ENCODE measurements at regions not wholly inside any gene's neighbourhood (a gene's known extent, or its start where the extent isn't known, plus 50 kb on each side); places are given as distances from the start of the nearest gene placed in this dataset.

DNA sequence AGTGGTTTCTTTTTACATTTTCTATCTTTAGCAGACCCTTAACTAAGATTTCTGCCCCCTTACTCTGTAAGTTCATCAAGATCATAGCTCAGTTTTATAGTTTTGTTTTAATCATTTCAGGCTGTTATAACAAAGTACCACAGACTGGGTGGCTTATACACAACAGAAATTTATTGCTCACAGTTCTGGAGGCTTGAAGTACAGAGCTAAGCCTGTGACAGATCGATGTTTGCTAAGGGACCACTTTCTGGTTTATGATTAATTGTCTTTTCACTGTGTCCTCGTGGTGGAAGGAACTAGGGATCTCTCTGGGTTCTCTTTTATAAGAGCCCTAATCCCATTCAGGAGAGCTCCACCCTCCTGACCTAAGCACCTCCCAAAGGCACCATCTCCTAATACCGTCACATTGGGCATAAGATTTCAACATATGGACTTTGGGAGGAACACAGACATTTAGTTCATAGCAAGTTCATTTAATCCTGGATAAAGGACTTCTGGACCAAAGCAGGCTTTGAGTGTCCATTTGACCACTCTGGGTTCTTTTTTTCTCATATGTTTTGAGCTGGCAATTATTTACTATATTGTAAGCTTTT, 137.0 kb upstream of the IL15 start:
- H3K9me3 ChIP-seq, result no peaks in the 10 kb centered on the region
- no peak overlapping the region for H3K4me3 ChIP-seq (ENCODE audit: low read depth in 2 of 2, low read length in 1 of 2)
- TF ChIP-seq TAF1 (IDR thresholded peaks at IDR 0.05; ENCODE audit: borderline replicate concordance, low read depth, low read length) (no peak), ELF1 (IDR thresholded peaks at IDR 0.05) (no peak), EP300 (IDR thresholded peaks at IDR 0.05; ENCODE audit: borderline replicate concordance in 1 of 2, low read depth in 1 of 2, low read length in 1 of 2) (no peak), YY1 (IDR thresholded peaks at IDR 0.05; ENCODE audit: low read depth) (no peak), JUND (IDR thresholded peaks at IDR 0.05) (no peak), TEAD4 (IDR thresholded peaks at IDR 0.05; ENCODE audit: borderline replicate concordance, insufficient read depth) (no peak), FOSL2 (IDR thresholded peaks at IDR 0.05; ENCODE audit: borderline replicate concordance, low read depth) (no peak)
- TF ChIP-seq, protein P1, sequence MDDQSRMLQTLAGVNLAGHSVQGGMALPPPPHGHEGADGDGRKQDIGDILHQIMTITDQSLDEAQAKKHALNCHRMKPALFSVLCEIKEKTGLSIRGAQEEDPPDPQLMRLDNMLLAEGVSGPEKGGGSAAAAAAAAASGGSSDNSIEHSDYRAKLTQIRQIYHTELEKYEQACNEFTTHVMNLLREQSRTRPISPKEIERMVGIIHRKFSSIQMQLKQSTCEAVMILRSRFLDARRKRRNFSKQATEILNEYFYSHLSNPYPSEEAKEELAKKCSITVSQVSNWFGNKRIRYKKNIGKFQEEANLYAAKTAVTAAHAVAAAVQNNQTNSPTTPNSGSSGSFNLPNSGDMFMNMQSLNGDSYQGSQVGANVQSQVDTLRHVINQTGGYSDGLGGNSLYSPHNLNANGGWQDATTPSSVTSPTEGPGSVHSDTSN (IDR thresholded peaks at IDR 0.05), result no peak
- peaks cover 11% of the 10 kb centered on the region for H3F3A ChIP-seq (replicated peaks; ENCODE audit: insufficient read depth)
- no peaks in the 10 kb centered on the region for H3K36me3 ChIP-seq (replicated peaks in 1 of 2; ENCODE audit: control insufficient read depth in 1 of 2, insufficient read depth in 2 of 2, low read length in 1 of 2)
- no peak overlapping the region for H3K9ac ChIP-seq
- no peaks in the 10 kb centered on the region for H3K27me3 ChIP-seq (ENCODE audit: insufficient read depth)
- H3K79me2 ChIP-seq (ENCODE audit: insufficient read depth), result no peaks in the 10 kb centered on the region
- no peak overlapping the region for H3K4me2 ChIP-seq
- H2AFZ ChIP-seq (ENCODE audit: low read depth), result no peak overlapping the region
- peaks cover 0 to 9% of the 10 kb centered on the region in 2 experiments; a peak in 3 of 4 replicates for H3K4me1 ChIP-seq (ENCODE audit: control insufficient read depth in 1 of 2, insufficient read depth in 2 of 2, low read depth in 1 of 2, low read length in 1 of 2)
- H4K20me1 ChIP-seq (ENCODE audit: insufficient read depth), result no peaks in the 10 kb centered on the region
- POLR2A ChIA-PET, result no interaction called here
- DNase-seq, result no peak
- no peak overlapping the region for H3K27ac ChIP-seq (ENCODE audit: low read depth in 2 of 2, low read length in 1 of 2)
- no peaks in the 10 kb centered on the region for H3K9me2 ChIP-seq
- WGBS (ENCODE audit: low lambda C conversion rate), result 63% methylated on average over 3 of the region's 3 CpGs
- CTCF ChIA-PET, result interaction anchor here (1.3 kb wide), 1 partner anchor 59 kb away, joined by 4 read pairs; no protein-coding TSS in a partner anchor

DNA sequence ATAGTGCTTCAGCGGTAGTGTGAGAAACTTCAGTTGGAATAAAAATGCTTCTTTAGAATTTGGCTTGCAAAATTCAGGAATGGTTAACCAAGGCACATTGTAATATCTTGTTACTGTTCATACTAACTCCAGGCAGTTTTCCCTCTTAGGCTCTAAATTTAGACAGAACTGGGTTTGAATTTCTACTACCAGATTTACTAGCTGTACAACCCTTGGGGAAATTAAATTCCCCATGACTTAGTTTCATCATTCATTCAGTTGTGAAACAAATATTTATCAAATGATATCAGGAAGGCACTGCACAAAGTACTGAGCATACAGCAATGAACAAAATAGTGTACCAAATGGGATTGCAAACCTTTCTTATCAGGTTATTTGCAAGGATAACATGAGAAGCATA, 135.0 kb upstream of the IL15 start:
- TF ChIP-seq, protein P2, sequence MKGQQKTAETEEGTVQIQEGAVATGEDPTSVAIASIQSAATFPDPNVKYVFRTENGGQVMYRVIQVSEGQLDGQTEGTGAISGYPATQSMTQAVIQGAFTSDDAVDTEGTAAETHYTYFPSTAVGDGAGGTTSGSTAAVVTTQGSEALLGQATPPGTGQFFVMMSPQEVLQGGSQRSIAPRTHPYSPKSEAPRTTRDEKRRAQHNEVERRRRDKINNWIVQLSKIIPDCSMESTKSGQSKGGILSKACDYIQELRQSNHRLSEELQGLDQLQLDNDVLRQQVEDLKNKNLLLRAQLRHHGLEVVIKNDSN (IDR thresholded peaks at IDR 0.05; ENCODE audit: borderline replicate concordance, low read depth), result no peak
- TF ChIP-seq POLR2AphosphoS5 (IDR thresholded peaks at IDR 0.05; ENCODE audit: low read depth, low read length) (no peak), FOXM1 (IDR thresholded peaks at IDR 0.05; ENCODE audit: low read depth) (no peak), MEF2A (IDR thresholded peaks at IDR 0.05; ENCODE audit: borderline replicate concordance, low read depth) (no peak), NRF1 (IDR thresholded peaks at IDR 0.05; ENCODE audit: low read depth, low read length) (no peak), TAF1 (IDR thresholded peaks at IDR 0.05; ENCODE audit: borderline replicate concordance, low read depth, low read length) (no peak), CHD2 (IDR thresholded peaks at IDR 0.05; ENCODE audit: low read length, partially characterized antibody) (no peak), RXRA (IDR thresholded peaks at IDR 0.05; ENCODE audit: borderline replicate concordance, low read depth) (no peak), SMC3 (IDR thresholded peaks at IDR 0.05; ENCODE audit: low read depth, low read length) (no peak), TCF12 (IDR thresholded peaks at IDR 0.05) (no peak), YY1 (IDR thresholded peaks at IDR 0.05; ENCODE audit: low read depth) (no peak)
- TF ChIP-seq, protein P3, sequence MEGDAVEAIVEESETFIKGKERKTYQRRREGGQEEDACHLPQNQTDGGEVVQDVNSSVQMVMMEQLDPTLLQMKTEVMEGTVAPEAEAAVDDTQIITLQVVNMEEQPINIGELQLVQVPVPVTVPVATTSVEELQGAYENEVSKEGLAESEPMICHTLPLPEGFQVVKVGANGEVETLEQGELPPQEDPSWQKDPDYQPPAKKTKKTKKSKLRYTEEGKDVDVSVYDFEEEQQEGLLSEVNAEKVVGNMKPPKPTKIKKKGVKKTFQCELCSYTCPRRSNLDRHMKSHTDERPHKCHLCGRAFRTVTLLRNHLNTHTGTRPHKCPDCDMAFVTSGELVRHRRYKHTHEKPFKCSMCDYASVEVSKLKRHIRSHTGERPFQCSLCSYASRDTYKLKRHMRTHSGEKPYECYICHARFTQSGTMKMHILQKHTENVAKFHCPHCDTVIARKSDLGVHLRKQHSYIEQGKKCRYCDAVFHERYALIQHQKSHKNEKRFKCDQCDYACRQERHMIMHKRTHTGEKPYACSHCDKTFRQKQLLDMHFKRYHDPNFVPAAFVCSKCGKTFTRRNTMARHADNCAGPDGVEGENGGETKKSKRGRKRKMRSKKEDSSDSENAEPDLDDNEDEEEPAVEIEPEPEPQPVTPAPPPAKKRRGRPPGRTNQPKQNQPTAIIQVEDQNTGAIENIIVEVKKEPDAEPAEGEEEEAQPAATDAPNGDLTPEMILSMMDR (IDR thresholded peaks at IDR 0.05), result no peak
- TF ChIP-seq, protein P4, sequence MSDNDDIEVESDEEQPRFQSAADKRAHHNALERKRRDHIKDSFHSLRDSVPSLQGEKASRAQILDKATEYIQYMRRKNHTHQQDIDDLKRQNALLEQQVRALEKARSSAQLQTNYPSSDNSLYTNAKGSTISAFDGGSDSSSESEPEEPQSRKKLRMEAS (IDR thresholded peaks at IDR 0.05; ENCODE audit: low read depth), result no peak
- no peak overlapping the region for H3K9ac ChIP-seq
- H3K9me3 ChIP-seq, result no peaks in the 10 kb centered on the region
- H4K20me1 ChIP-seq (ENCODE audit: insufficient read depth), result no peaks in the 10 kb centered on the region
- no peak overlapping the region for H3K4me2 ChIP-seq
- ChIA-PET POLR2A (no interaction called here), CTCF (no interaction called here)
- no peaks in the 10 kb centered on the region for H3K27me3 ChIP-seq (ENCODE audit: insufficient read depth)
- no peak overlapping the region; a peak in 1 of 4 replicates for H3K27ac ChIP-seq (ENCODE audit: low read depth in 2 of 2, low read length in 1 of 2)
- no peaks in the 10 kb centered on the region for H3K36me3 ChIP-seq (replicated peaks in 1 of 2; ENCODE audit: control insufficient read depth in 1 of 2, insufficient read depth in 2 of 2, low read length in 1 of 2)
- WGBS (ENCODE audit: low lambda C conversion rate), result 100% methylated on average over 1 of the region's 1 CpG
- no peak overlapping the region for H3K4me3 ChIP-seq (ENCODE audit: low read depth in 2 of 2, low read length in 1 of 2)
- H3K79me2 ChIP-seq (ENCODE audit: insufficient read depth), result no peaks in the 10 kb centered on the region
- DNase-seq, result no peak
- no peaks in the 10 kb centered on the region for H3K9me2 ChIP-seq
- peaks cover 0 to 9% of the 10 kb centered on the region in 2 experiments; a peak in 3 of 4 replicates for H3K4me1 ChIP-seq (ENCODE audit: control insufficient read depth in 1 of 2, insufficient read depth in 2 of 2, low read depth in 1 of 2, low read length in 1 of 2)
- no peak overlapping the region for H2AFZ ChIP-seq (ENCODE audit: low read depth)
- peaks cover 11% of the 10 kb centered on the region for H3F3A ChIP-seq (replicated peaks; ENCODE audit: insufficient read depth)

Measured in SK-N-SH (cell line).